ENCODE measurements at regions not wholly inside any gene's neighbourhood (a gene's known extent, or its start where the extent isn't known, plus 50 kb on each side); places are given as distances from the start of the nearest gene placed in this dataset.

- Histone ChIP-seq H3K27ac (ENCODE audit: low read depth, low read length) (no peak overlapping the region), H2AK5ac (ENCODE audit: low read depth, low read length) (no peak overlapping the region), H3K4me3 (ENCODE audit: extremely low read depth in 1 of 4, insufficient read depth in 2 of 4, low read depth in 3 of 4, low read length in 4 of 4) (no peak overlapping the region), H2BK15ac (ENCODE audit: low read length) (no peak overlapping the region), H3K56ac (replicated peaks; ENCODE audit: insufficient read length, low read depth, low read length) (no peak overlapping the region), H4K91ac (replicated peaks; ENCODE audit: insufficient read length, low read length) (no peak overlapping the region), H3K36me3 (ENCODE audit: control insufficient read depth in 2 of 4, insufficient read depth in 4 of 4, low read length in 3 of 4) (no peaks in the 10 kb centered on the region), H3K18ac (ENCODE audit: extremely low read depth, low read length) (no peak overlapping the region), H3K4me2 (ENCODE audit: insufficient read depth in 1 of 2, low read depth in 2 of 2, low read length in 2 of 2) (no peak overlapping the region), H2BK12ac (ENCODE audit: low read depth, low read length) (no peak overlapping the region), H2BK5ac (ENCODE audit: low read depth, low read length) (no peak overlapping the region), H3K23me2 (ENCODE audit: low read depth, low read length) (no peaks in the 10 kb centered on the region), H3K79me2 (ENCODE audit: control insufficient read depth in 1 of 2, insufficient read depth in 2 of 2, low read length in 2 of 2) (no peaks in the 10 kb centered on the region), H2BK120ac (replicated peaks; ENCODE audit: low read depth, low read length) (no peak overlapping the region), H4K5ac (ENCODE audit: insufficient read length, low read depth, low read length) (no peak overlapping the region), H2AFZ (ENCODE audit: low read length) (no peak overlapping the region), H3K27me3 (replicated peaks in 1 of 4; ENCODE audit: control insufficient read depth in 3 of 4, extremely low read depth in 1 of 4, insufficient read depth in 3 of 4, low read length in 3 of 4) (no peaks in the 10 kb centered on the region), H2BK20ac (ENCODE audit: low read length) (no peak overlapping the region), H3K4me1 (replicated peaks in 1 of 4; ENCODE audit: control insufficient read depth in 3 of 4, insufficient read depth in 4 of 4, low read length in 3 of 4) (no peaks in the 10 kb centered on the region; a peak in 1 of 7 replicates), H3K4ac (replicated peaks; ENCODE audit: insufficient read length, low read depth, low read length) (no peak overlapping the region), H3K9me3 (ENCODE audit: insufficient read depth in 2 of 2, low read depth in 1 of 2, low read length in 1 of 2) (0 out of 4 replicates have a peak, but pooled peaks cover 0 to 3% of the 10 kb centered on the region in 2 experiments), H4K8ac (ENCODE audit: extremely low read depth, insufficient read depth, low read length) (no peak overlapping the region), H3K23ac (ENCODE audit: insufficient read length) (no peak overlapping the region), H3K9ac (replicated peaks in 1 of 4; ENCODE audit: extremely low read depth in 1 of 4, low read depth in 3 of 4, low read length in 3 of 4) (no peak overlapping the region), H4K20me1 (replicated peaks in 1 of 2; ENCODE audit: control insufficient read depth in 1 of 2, insufficient read depth in 2 of 2, low read length in 2 of 2) (no peaks in the 10 kb centered on the region), H3K14ac (ENCODE audit: insufficient read length) (no peak overlapping the region), H3K79me1 (ENCODE audit: low read depth, low read length) (no peaks in the 10 kb centered on the region)
- DNase-seq (ENCODE audit: low read depth in 1 of 2, low spot score in 2 of 2): no peak
- POLR2A ChIA-PET (ENCODE audit: partially characterized antibody): interaction anchor here (0.6 to 0.7 kb wide), 2 partner anchors 109 to 325 kb away, joined by 3 to 4 read pairs; no protein-coding TSS in a partner anchor
- CTCF ChIA-PET (ENCODE audit: partially characterized antibody): no interaction called here
- peak; percentile 36 for FAIRE-seq
- 76% methylated on average over 4 of the region's 4 CpGs; no CpG with 5 or more reads in 1 of the 2 experiments for WGBS, 2 experiments (ENCODE audit: extremely low coverage in 1 of 2, insufficient coverage in 1 of 2, insufficient read length in 1 of 2, insufficient replicate concordance in 2 of 2, low coverage in 1 of 2, low lambda C conversion rate in 2 of 2, missing lambda C conversion rate in 1 of 2)
- TF ChIP-seq POU5F1 (IDR thresholded peaks at IDR 0.05; ENCODE audit: low read depth, low read length) (no peak), GTF2F1 (IDR thresholded peaks at IDR 0.05; ENCODE audit: borderline replicate concordance, low read depth, low read length) (no peak), SP4 (IDR thresholded peaks at IDR 0.05; ENCODE audit: low read length) (no peak), NANOG (IDR thresholded peaks at IDR 0.05; ENCODE audit: insufficient read depth, low read depth, low read length, poor library complexity, severe bottlenecking) (no peak), POLR2AphosphoS5 (IDR thresholded peaks at IDR 0.05; ENCODE audit: low read depth, low read length) (no peak), SIN3A (conservative IDR thresholded peaks at IDR 0.05 in 1 of 2, IDR thresholded peaks at IDR 0.05 in 1 of 2; ENCODE audit: low read depth in 1 of 2, low read length in 2 of 2) (no peak), ASH2L (IDR thresholded peaks at IDR 0.05; ENCODE audit: low read length) (no peak), CTCF (IDR thresholded peaks at IDR 0.05; ENCODE audit: control extremely low read depth in 1 of 3, insufficient read depth in 1 of 3, low read depth in 1 of 3, low read length in 3 of 3) (no peak), KDM1A (IDR thresholded peaks at IDR 0.05; ENCODE audit: borderline replicate concordance, low read length) (no peak), MAX (IDR thresholded peaks at IDR 0.05) (no peak), TAF1 (IDR thresholded peaks at IDR 0.05; ENCODE audit: low read depth, low read length) (no peak), TCF12 (IDR thresholded peaks at IDR 0.05; ENCODE audit: low read depth, low read length) (no peak)
Observed at GRCh38 chr6:122886481-122886880, 97.4 kb downstream of the SMPDL3A start.

All from H1 (cell line).